Endothelial cell (in vitro differentiated cells): ENCODE measurements at regions not wholly inside any gene's neighbourhood (a gene's known extent, or its start where the extent isn't known, plus 50 kb on each side); places are given as distances from the start of the nearest gene placed in this dataset.

Experiments used
- DNase-seq: peaks from one replicate; pipeline ENCODE4 v3.0.0; 2021; ENCODE audit warnings: low spot score
- H3K27ac Mint-ChIP-seq: one replicate; pipeline ENCODE4 v1.8.0; 2021; ENCODE audit warnings: mixed read lengths, inconsistent platforms; ENCODE audit not compliant: unreplicated experiment
- H3K27me3 Mint-ChIP-seq: one replicate; pipeline ENCODE4 v1.8.0; 2021; ENCODE audit warnings: mild to moderate bottlenecking, moderate library complexity, mixed read lengths, inconsistent platforms; ENCODE audit not compliant: unreplicated experiment
- H3K36me3 Mint-ChIP-seq: one replicate; pipeline ENCODE4 v1.8.0; 2021; ENCODE audit warnings: mild to moderate bottlenecking, low read depth, mixed read lengths, inconsistent platforms; ENCODE audit not compliant: unreplicated experiment
- H3K4me1 Mint-ChIP-seq: one replicate; pipeline ENCODE4 v1.8.0; 2021; ENCODE audit warnings: mild to moderate bottlenecking, mixed read lengths, inconsistent platforms; ENCODE audit not compliant: unreplicated experiment
- H3K4me3 Mint-ChIP-seq: one replicate; pipeline ENCODE4 v1.8.0; 2021; ENCODE audit warnings: mild to moderate bottlenecking, mixed read lengths, inconsistent platforms; ENCODE audit not compliant: unreplicated experiment
- H3K9me3 Mint-ChIP-seq: one replicate; pipeline ENCODE4 v1.8.0; 2021; ENCODE audit warnings: mixed read lengths, inconsistent platforms; ENCODE audit not compliant: unreplicated experiment
- CTCF ChIP-seq: fragments of 200-600 bp; sonication (generic); IDR thresholded peaks from one replicate; pipeline ENCODE4 v1.5.0; 2021; ENCODE audit warnings: antibody characterized with exemption; ENCODE audit not compliant: unreplicated experiment

GRCh38 chrX:23201706-23202105, 132.9 kb upstream of the PTCHD1 start:
- Mint-ChIP-seq H3K27me3 (no peaks in the 10 kb centered on the region), H3K9me3 (no peaks in the 10 kb centered on the region), H3K4me3 (no peak overlapping the region), H3K4me1 (no peaks in the 10 kb centered on the region), H3K27ac (no peak overlapping the region), H3K36me3 (no peaks in the 10 kb centered on the region)
- no peak for TF ChIP-seq CTCF
- no peak for DNase-seq

- no peak for DNase-seq
- Mint-ChIP-seq H3K4me3 (no peak overlapping the region), H3K27ac (no peak overlapping the region), H3K36me3 (no peaks in the 10 kb centered on the region), H3K9me3 (no peaks in the 10 kb centered on the region), H3K27me3 (no peaks in the 10 kb centered on the region), H3K4me1 (no peaks in the 10 kb centered on the region)
- no peak for TF ChIP-seq CTCF
Observed at GRCh38 chrX:23202326-23202725, 132.3 kb upstream of the PTCHD1 start.

- no peak for DNase-seq
- Mint-ChIP-seq H3K4me3 (no peak overlapping the region), H3K27ac (no peak overlapping the region), H3K36me3 (no peaks in the 10 kb centered on the region), H3K27me3 (no peaks in the 10 kb centered on the region), H3K4me1 (no peaks in the 10 kb centered on the region), H3K9me3 (no peaks in the 10 kb centered on the region)
- TF ChIP-seq CTCF: no peak
Observed at GRCh38 chrX:23223169-23223568, 111.5 kb upstream of the PTCHD1 start.

- peaks cover 3% of the 10 kb centered on the region for H3K27me3 Mint-ChIP-seq
- TF ChIP-seq CTCF: no peak
- H3K27ac Mint-ChIP-seq: peak overlapping the region; percentile 95
- no peak for DNase-seq
- H3K4me1 Mint-ChIP-seq: peaks cover 17% of the 10 kb centered on the region
- H3K4me3 Mint-ChIP-seq: no peak overlapping the region
- H3K9me3 Mint-ChIP-seq: no peaks in the 10 kb centered on the region
- no peaks in the 10 kb centered on the region for H3K36me3 Mint-ChIP-seq
Observed at GRCh38 chrX:23228454-23228853, 106.2 kb upstream of the PTCHD1 start.

DNA sequence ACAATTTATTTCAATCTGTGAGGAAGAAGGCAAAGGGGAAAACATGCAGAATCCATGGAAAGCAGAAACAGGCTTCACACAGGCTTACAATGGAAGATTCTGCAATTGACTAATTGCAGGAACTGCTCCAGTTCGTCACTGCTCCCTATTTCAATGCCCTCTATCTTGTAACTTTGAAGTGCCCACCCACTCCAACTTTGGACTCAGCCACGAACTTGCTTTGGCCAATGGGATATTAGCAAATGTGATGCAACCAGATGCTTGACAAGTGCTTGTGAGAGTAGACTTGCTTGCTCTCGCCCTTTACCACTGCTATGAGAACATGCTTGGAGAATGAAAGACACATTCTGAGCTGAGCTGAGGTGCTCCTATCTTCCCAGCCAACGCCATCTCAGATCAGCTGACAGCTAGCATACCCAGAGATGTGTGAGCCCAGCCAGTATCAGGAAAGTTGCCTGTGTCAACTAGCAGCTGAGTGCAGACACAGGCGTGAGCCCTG, 105.7 kb upstream of the PTCHD1 start:
- H3K4me1 Mint-ChIP-seq: peaks cover 17% of the 10 kb centered on the region
- peak overlapping the region; percentile 95 for H3K27ac Mint-ChIP-seq
- DNase-seq: peak; percentile 2
- H3K36me3 Mint-ChIP-seq: no peaks in the 10 kb centered on the region
- no peak for TF ChIP-seq CTCF
- no peak overlapping the region for H3K4me3 Mint-ChIP-seq
- H3K9me3 Mint-ChIP-seq: no peaks in the 10 kb centered on the region
- peaks cover 3% of the 10 kb centered on the region for H3K27me3 Mint-ChIP-seq
